ENCODE measurements at regions not wholly inside any gene's neighbourhood (a gene's known extent, or its start where the extent isn't known, plus 50 kb on each side); places are given as distances from the start of the nearest gene placed in this dataset.

- no peaks in the 10 kb centered on the region for H3K27me3 ChIP-seq (ENCODE audit: insufficient read depth, low read length)
- H3K79me2 ChIP-seq (ENCODE audit: insufficient read depth, low read length), result no peaks in the 10 kb centered on the region
- H4K20me1 ChIP-seq (ENCODE audit: insufficient read depth, low read length), result no peaks in the 10 kb centered on the region
- no peaks in the 10 kb centered on the region for H3K36me3 ChIP-seq (ENCODE audit: insufficient read depth, low read length)
- no peak overlapping the region for H3K4me3 ChIP-seq (ENCODE audit: insufficient read depth, low read length)
- H3K9me3 ChIP-seq (ENCODE audit: low read depth, low read length), result no peaks in the 10 kb centered on the region
- TF ChIP-seq CTCF (IDR thresholded peaks at IDR 0.05; ENCODE audit: extremely low read depth, low read depth, low read length), result no peak
- H2AFZ ChIP-seq (ENCODE audit: low read length), result no peak overlapping the region
- no peak overlapping the region for H3K27ac ChIP-seq (ENCODE audit: low read depth, low read length)
- peaks cover 14% of the 10 kb centered on the region for H3K4me1 ChIP-seq (ENCODE audit: insufficient read depth, low read length)
- DNase-seq (ENCODE audit: insufficient read length, low spot score, missing footprints), result no peak
- H3K4me2 ChIP-seq (ENCODE audit: insufficient read depth, low read length), result no peak overlapping the region
Observed at GRCh38 chr20:51132279-51132678, 109.4 kb upstream of the KCNG1 start.

GRCh38 chr20:51131811-51132210 is 108.9 kb upstream of the KCNG1 start:
- H3K9me3 ChIP-seq (ENCODE audit: low read depth, low read length), result no peaks in the 10 kb centered on the region
- no peak for DNase-seq (ENCODE audit: insufficient read length, low spot score, missing footprints)
- H4K20me1 ChIP-seq (ENCODE audit: insufficient read depth, low read length), result no peaks in the 10 kb centered on the region
- no peak overlapping the region for H2AFZ ChIP-seq (ENCODE audit: low read length)
- no peak for TF ChIP-seq CTCF (IDR thresholded peaks at IDR 0.05; ENCODE audit: extremely low read depth, low read depth, low read length)
- H3K27me3 ChIP-seq (ENCODE audit: insufficient read depth, low read length), result no peaks in the 10 kb centered on the region
- no peaks in the 10 kb centered on the region for H3K36me3 ChIP-seq (ENCODE audit: insufficient read depth, low read length)
- no peaks in the 10 kb centered on the region for H3K79me2 ChIP-seq (ENCODE audit: insufficient read depth, low read length)
- H3K4me1 ChIP-seq (ENCODE audit: insufficient read depth, low read length), result peaks cover 14% of the 10 kb centered on the region
- no peak overlapping the region for H3K27ac ChIP-seq (ENCODE audit: low read depth, low read length)
- H3K4me2 ChIP-seq (ENCODE audit: insufficient read depth, low read length), result no peak overlapping the region
- no peak overlapping the region for H3K4me3 ChIP-seq (ENCODE audit: insufficient read depth, low read length)

- Histone ChIP-seq H3K79me2 (ENCODE audit: insufficient read depth, low read length) (no peaks in the 10 kb centered on the region), H3K4me1 (ENCODE audit: insufficient read depth, low read length) (peaks cover 14% of the 10 kb centered on the region), H3K4me3 (ENCODE audit: insufficient read depth, low read length) (no peak overlapping the region), H3K27me3 (ENCODE audit: insufficient read depth, low read length) (no peaks in the 10 kb centered on the region), H3K27ac (ENCODE audit: low read depth, low read length) (no peak overlapping the region), H3K9me3 (ENCODE audit: low read depth, low read length) (no peaks in the 10 kb centered on the region), H2AFZ (ENCODE audit: low read length) (peak overlapping the region; percentile 35), H4K20me1 (ENCODE audit: insufficient read depth, low read length) (no peaks in the 10 kb centered on the region), H3K36me3 (ENCODE audit: insufficient read depth, low read length) (no peaks in the 10 kb centered on the region), H3K4me2 (ENCODE audit: insufficient read depth, low read length) (no peak overlapping the region)
- DNase-seq (ENCODE audit: insufficient read length, low spot score, missing footprints), result no peak
- TF ChIP-seq CTCF (IDR thresholded peaks at IDR 0.05; ENCODE audit: extremely low read depth, low read depth, low read length), result no peak
Observed at GRCh38 chr20:51129147-51129776, 106.4 kb upstream of the KCNG1 start.

- Histone ChIP-seq H3K4me3 (ENCODE audit: insufficient read depth, low read length) (no peak overlapping the region), H2AFZ (ENCODE audit: low read length) (no peak overlapping the region), H3K27ac (ENCODE audit: low read depth, low read length) (no peak overlapping the region)
Observed at GRCh38 chr20:51128198-51128597, 105.3 kb upstream of the KCNG1 start.

More at GRCh38 chr20:51128198-51128597, 105.3 kb upstream of the KCNG1 start:
- Histone ChIP-seq H4K20me1 (ENCODE audit: insufficient read depth, low read length) (no peaks in the 10 kb centered on the region), H3K36me3 (ENCODE audit: insufficient read depth, low read length) (no peaks in the 10 kb centered on the region), H3K27me3 (ENCODE audit: insufficient read depth, low read length) (no peaks in the 10 kb centered on the region), H3K9me3 (ENCODE audit: low read depth, low read length) (no peaks in the 10 kb centered on the region), H3K4me2 (ENCODE audit: insufficient read depth, low read length) (peak overlapping the region; percentile 42), H3K4me1 (ENCODE audit: insufficient read depth, low read length) (peaks cover 14% of the 10 kb centered on the region), H3K79me2 (ENCODE audit: insufficient read depth, low read length) (no peaks in the 10 kb centered on the region)
- DNase-seq (ENCODE audit: insufficient read length, low spot score, missing footprints), result peak; percentile 84
- no peak for TF ChIP-seq CTCF (IDR thresholded peaks at IDR 0.05; ENCODE audit: extremely low read depth, low read depth, low read length)

Data from osteoblast (primary cell).